Adrenal gland (tissue), 9 donors: ENCODE measurements at regions not wholly inside any gene's neighbourhood (a gene's known extent, or its start where the extent isn't known, plus 50 kb on each side); places are given as distances from the start of the nearest gene placed in this dataset.

Experiments used
- DNase-seq, 7 donors: peaks; one replicate each; pipeline ENCODE4 v3.0.0-alpha.2; 2019 to 2020
- H3K27ac ChIP-seq, 5 donors: fragments of 200-600 bp; sonication (generic) in 4 of 5; 1 replicate in 3 of 5; 2 replicates in 2 of 5; pipeline versions ENCODE4 v1.5.1 to v1.8.0; 2016 to 2020; ENCODE audit warnings: mild to moderate bottlenecking in 1 of 5
- H3K27me3 ChIP-seq: fragments of 200-600 bp; 2 replicates; pipeline ENCODE4 v1.8.0; 2021
- H3K36me3 ChIP-seq, 2 donors: fragments of 200-600 bp; replicated peaks in 1 of 2; 1 replicate in 1 of 2; 2 replicates in 1 of 2; pipeline versions ENCODE4 v1.5.1 to v1.8.0; 2018 to 2022
- H3K4me1 ChIP-seq, 2 donors: fragments of 200-600 bp; replicated peaks in 1 of 2; 1 replicate in 1 of 2; 2 replicates in 1 of 2; pipeline versions ENCODE4 v1.5.1 to v1.8.0; 2018 to 2021
- H3K4me3 ChIP-seq, 4 donors: fragments of 200-600 bp; sonication (generic) in 3 of 4; one replicate each; pipeline ENCODE4 v1.5.1; 2016 to 2018
- H3K9me3 ChIP-seq, 3 donors: fragments of 200-600 bp; sonication (generic) in 1 of 3; replicated peaks in 1 of 3; 1 replicate in 2 of 3; 2 replicates in 1 of 3; pipeline versions ENCODE4 v1.5.1 to v1.8.0; 2016 to 2021
- POLR2A ChIP-seq, 2 donors: fragments of 450-650 bp; IDR thresholded peaks; one replicate each; pipeline ENCODE4 v1.6.1; 2017; ENCODE audit warnings: antibody characterized with exemption in 2 of 2, mild to moderate bottlenecking in 2 of 2, moderate library complexity in 1 of 2
- WGBS, 4 donors: extraction: QIAGEN DNeasy Blood & Tissue Kit in 2 of 4; methylation state at CpG; one replicate each; pipeline versions ENCODE4 v1.1.5 to v1.1.7; 2013 to 2017; 5-methylcytosine and 5-hydroxymethylcytosine counted together
- intact Hi-C, 2 donors: fragments of 100-400 bp; cut with DNase I; formaldehyde crosslinking; loops; one replicate each; pipeline versions ENCODE4 v1.14.1 to v1.15.0; 2022 to 2023
- TF ChIP-seq, protein P1 (sequence below), 6 experiments: fragments of 450-650 bp in 4 of 6; fragments of 200-600 bp in 2 of 6; sonication (generic) in 1 of 6; IDR thresholded peaks; 1 replicate in 5 of 6; 2 replicates in 1 of 6; pipeline versions ENCODE4 v1.5.1 to v1.8.0; 2016 to 2021; ENCODE audit warnings: antibody characterized with exemption in 6 of 6, mild to moderate bottlenecking in 2 of 6, moderate library complexity in 1 of 6
- donor health status: healthy with polysubstance abuse.
- donor health status: Bipolar disorder and iron deficiency.
- donor health status: DM: yes; HTN: yes; CAD: no.
- donor health status: DM: no; HTN: no; CAD: no.
- donor health status: DM: no; HTN: no; CAD: no.

DNA sequence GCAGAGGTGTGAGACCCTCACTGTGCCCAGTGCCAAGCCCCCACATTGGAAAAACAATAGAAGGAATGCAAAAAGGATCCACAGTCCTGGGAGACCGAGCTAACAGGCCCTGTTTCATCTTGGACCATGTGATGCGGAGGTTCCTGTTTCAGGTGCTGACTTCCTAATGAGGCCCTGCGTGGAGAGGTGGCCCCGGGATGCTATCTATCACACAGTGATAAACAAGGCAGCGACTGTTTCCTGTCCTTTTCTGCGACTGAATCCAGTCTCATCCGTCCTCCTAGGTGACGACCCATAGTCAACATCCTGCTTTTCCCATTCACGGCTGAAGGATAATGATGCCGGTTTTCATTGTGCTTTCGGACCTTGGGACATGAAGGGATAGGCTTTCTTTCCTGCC lies 56.4 kb upstream of the BOD1 start:
- WGBS, 4 donors: 38 to 52% (median 41%) methylated on average over 11 of the region's 11 CpGs
- Histone ChIP-seq H3K36me3 (no peaks in the 10 kb centered on the region), H3K27ac (peak overlapping the region in 4 of 5 donors; percentile 49 to 93 (median 87)), H3K4me1 (peaks cover 39 to 48% of the 10 kb centered on the region in 2 donors), H3K9me3 (no peaks in the 10 kb centered on the region), H3K27me3 (no peaks in the 10 kb centered on the region), H3K4me3 (no peak overlapping the region)
- TF ChIP-seq, protein P1, sequence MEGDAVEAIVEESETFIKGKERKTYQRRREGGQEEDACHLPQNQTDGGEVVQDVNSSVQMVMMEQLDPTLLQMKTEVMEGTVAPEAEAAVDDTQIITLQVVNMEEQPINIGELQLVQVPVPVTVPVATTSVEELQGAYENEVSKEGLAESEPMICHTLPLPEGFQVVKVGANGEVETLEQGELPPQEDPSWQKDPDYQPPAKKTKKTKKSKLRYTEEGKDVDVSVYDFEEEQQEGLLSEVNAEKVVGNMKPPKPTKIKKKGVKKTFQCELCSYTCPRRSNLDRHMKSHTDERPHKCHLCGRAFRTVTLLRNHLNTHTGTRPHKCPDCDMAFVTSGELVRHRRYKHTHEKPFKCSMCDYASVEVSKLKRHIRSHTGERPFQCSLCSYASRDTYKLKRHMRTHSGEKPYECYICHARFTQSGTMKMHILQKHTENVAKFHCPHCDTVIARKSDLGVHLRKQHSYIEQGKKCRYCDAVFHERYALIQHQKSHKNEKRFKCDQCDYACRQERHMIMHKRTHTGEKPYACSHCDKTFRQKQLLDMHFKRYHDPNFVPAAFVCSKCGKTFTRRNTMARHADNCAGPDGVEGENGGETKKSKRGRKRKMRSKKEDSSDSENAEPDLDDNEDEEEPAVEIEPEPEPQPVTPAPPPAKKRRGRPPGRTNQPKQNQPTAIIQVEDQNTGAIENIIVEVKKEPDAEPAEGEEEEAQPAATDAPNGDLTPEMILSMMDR (IDR thresholded peaks at IDR 0.05): no peak
- no peak for TF ChIP-seq POLR2A (IDR thresholded peaks at IDR 0.05)
- intact Hi-C loops: no loop called here
- peak in 5 of 7 donors; percentile 33 to 65 (median 50) for DNase-seq

DNA sequence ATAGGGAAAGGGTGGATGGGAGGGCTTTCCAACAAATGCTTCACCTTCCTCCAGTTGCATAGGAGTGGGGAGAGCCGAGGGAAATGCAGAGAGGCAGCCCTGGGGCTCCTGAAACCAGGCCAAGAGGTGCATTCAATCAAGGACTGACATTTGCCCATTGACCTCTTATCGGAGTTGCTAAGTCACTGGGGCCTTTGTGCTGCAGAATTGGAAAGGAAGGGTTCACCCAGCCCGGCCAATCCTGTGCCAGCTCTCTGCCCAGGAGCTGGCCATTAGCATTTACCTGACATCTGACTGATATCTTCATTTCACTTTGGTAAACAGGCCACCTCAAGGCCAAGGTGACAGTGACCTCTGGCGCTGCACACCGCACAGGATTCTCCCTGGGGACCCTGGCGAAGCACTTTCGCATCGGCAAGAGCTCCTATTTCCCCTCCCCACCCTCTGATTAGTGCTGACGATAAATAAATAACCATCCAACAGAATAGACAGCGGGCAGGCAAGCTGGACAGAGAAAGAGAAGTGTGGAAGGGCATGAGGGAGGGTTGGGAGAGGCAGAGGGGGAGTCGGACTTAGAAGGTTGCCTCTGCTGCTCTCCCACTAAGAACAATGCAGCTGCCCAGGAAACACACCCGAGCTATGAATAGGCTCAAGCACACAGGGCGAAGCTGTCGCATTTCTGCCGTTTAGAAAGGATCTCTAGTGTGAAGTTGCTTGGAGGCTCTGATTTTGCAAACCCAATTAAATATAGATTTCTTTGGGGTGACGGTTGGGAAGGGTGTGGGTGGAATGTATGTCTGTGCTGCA lies 57.0 kb upstream of the BOD1 start:
- WGBS, 4 donors: 24 to 44% (median 29%) methylated on average over 15 to 16 of the region's 16 CpGs
- peaks cover 39 to 48% of the 10 kb centered on the region in 2 donors for H3K4me1 ChIP-seq
- intact Hi-C loops: no loop called here
- peak overlapping the region; percentile 49 to 93 (median 86) for H3K27ac ChIP-seq
- H3K36me3 ChIP-seq: no peaks in the 10 kb centered on the region
- TF ChIP-seq, protein P1 (IDR thresholded peaks at IDR 0.05): no peak
- peak in 1 of 2 donors; percentile 46 for TF ChIP-seq POLR2A (IDR thresholded peaks at IDR 0.05)
- no peaks in the 10 kb centered on the region for H3K27me3 ChIP-seq
- no peak overlapping the region for H3K4me3 ChIP-seq
- peak; percentile 46 to 79 (median 65) for DNase-seq
- no peaks in the 10 kb centered on the region for H3K9me3 ChIP-seq

DNA sequence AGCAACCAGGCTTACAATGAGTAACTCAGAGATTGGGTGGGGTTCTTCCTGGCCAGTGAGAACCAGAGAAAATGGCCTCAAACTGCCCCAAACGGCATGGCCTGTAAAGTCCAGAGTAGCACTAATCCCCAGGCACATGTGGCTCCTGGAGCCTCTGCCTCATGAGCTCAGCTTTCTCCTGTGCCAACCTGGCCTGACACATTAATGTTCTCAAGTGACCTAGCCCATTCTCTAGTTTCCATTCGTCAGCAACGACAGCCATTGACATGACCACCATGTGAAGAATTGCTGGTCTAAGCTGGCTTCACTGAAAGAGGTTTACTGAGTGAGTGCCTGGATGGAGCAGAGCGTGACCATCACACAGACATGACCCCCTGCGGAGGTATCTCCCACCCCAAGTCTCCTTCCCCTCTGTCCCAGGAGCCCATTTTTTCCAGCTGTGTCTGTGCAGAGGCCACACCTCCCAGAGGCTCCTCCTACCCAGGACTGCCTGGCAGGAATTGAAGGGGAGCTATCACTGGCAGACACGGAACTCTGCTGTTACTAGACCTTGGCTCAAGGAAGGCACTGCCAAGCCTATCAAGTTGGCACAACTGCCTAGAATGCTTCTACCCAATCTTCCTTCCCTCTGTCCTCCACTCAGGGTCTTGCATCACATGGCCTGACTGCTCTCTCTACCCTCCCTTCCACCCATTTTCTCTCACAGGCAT lies 59.0 kb upstream of the BOD1 start:
- Histone ChIP-seq H3K27ac (peak overlapping the region in 2 of 5 donors; percentile 2 to 44), H3K4me1 (peaks cover 30 to 40% of the 10 kb centered on the region in 2 donors), H3K4me3 (no peak overlapping the region), H3K36me3 (no peaks in the 10 kb centered on the region), H3K27me3 (no peaks in the 10 kb centered on the region), H3K9me3 (no peaks in the 10 kb centered on the region)
- 71 to 79% (median 78%) methylated on average over 6 of the region's 6 CpGs for WGBS, 4 donors
- DNase-seq: peak; percentile 53 to 76 (median 67)
- intact Hi-C loops: no loop called here
- TF ChIP-seq POLR2A (IDR thresholded peaks at IDR 0.05): no peak
- TF ChIP-seq, protein P1 (IDR thresholded peaks at IDR 0.05): no peak

DNA sequence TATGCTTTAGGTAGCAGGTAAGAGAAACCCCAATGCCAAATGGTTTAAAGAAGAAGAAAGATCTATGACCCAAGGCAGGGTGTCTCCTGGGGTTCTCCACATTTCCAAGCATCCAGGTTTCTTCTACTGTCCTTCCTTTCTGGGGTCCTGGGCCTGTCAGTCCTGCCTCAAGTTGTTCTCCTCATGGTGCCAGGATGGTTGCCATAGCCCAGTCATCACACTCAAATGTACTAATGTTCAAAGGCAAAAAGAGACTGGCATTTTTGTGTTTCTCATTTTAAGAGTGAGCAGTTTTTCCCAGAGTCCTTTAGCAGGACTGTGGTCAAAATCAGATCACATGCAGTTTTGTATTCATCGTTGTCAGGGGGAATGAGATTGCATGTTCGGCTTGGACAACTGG lies 59.9 kb upstream of the BOD1 start:
- H3K36me3 ChIP-seq: no peaks in the 10 kb centered on the region
- H3K4me1 ChIP-seq: peaks cover 24 to 32% of the 10 kb centered on the region in 2 donors
- WGBS, 4 donors: 97 to 100% (median 97%) methylated on average over 2 of the region's 2 CpGs
- no peak overlapping the region for H3K4me3 ChIP-seq
- no peaks in the 10 kb centered on the region for H3K9me3 ChIP-seq
- peak in 1 of 7 donors; percentile 1 for DNase-seq
- TF ChIP-seq POLR2A (IDR thresholded peaks at IDR 0.05): no peak
- TF ChIP-seq, protein P1 (IDR thresholded peaks at IDR 0.05): no peak
- intact Hi-C loops: no loop called here
- no peaks in the 10 kb centered on the region for H3K27me3 ChIP-seq
- H3K27ac ChIP-seq: no peak overlapping the region
